HCT116 (cell line): ENCODE measurements at regions not wholly inside any gene's neighbourhood (a gene's known extent, or its start where the extent isn't known, plus 50 kb on each side); places are given as distances from the start of the nearest gene placed in this dataset.

Source experiments
- ATAC-seq: fragments of 200-7000 bp; cut with Tn5 transposase; 2 replicates; pipeline ENCODE4 v1.9.1; 2020; ENCODE audit warnings: mild to moderate bottlenecking, moderate library complexity
- BruUV-seq: library from RNA; stranded (reverse); fragments of 400-500 nt; replicated peaks from 2 replicates; lab custom pipeline; 2021; lab: Mats Ljungman, UMichigan
- CTCF ChIA-PET: fragments of 300-600 bp; sonication (Branson Sonifier 250); formaldehyde crosslinking; loops from one replicate; lab custom pipeline; 2021; ENCODE audit warnings: antibody characterized with exemption; lab: Charles Lee
- POLR2A ChIA-PET: fragments of 300-600, 350-600 bp; sonication (Branson Sonifier 250); formaldehyde crosslinking; loops from one replicate; lab custom pipeline; 2021; ENCODE audit warnings: antibody characterized with exemption; lab: Charles Lee
- RAD21 ChIA-PET, 2 experiments: fragments of 300-600 bp; sonication (Branson Sonifier 250); formaldehyde crosslinking; loops; one replicate each; lab custom pipeline; 2023; ENCODE audit warnings: low total read pairs in 2 of 2; ENCODE audit not compliant: uncharacterized antibody in 2 of 2, unreplicated experiment in 2 of 2, low non-redundant PET in 1 of 2; lab: Charles Lee
- DNase-seq: peaks from one replicate; pipeline ENCODE4 v3.0.0-alpha.2; 2010; ENCODE audit warnings: low read depth, low spot score
- H2AFZ ChIP-seq: fragments of 200-600 bp; shearing (Covaris generic), sonication (generic); 2 replicates; pipeline ENCODE4 v1.6.1; 2017; ENCODE audit warnings: low read depth, mixed run types, mixed read lengths, antibody characterized with exemption, low read length; ENCODE audit not compliant: poor library complexity, severe bottlenecking
- H3K27ac ChIP-seq: 2 replicates; pipeline ENCODE4 v1.5.1; 2012; ENCODE audit warnings: low read depth, low read length
- H3K27me3 ChIP-seq: fragments of 200-600 bp; sonication (generic); 2 replicates; pipeline ENCODE4 v1.6.1; 2016; ENCODE audit warnings: mixed run types, low read length, mixed read lengths; ENCODE audit not compliant: insufficient read depth
- H3K36me3 ChIP-seq, 2 experiments: fragments of 200-500 bp in 1 of 2; fragments of 200-600 bp in 1 of 2; sonication (Bioruptor generic) in 1 of 2; sonication (generic) in 1 of 2; 2 replicates each; pipeline versions ENCODE4 v1.5.1 to v1.6.1; 2014 to 2016; ENCODE audit warnings: low read length in 2 of 2, inconsistent platforms in 1 of 2, mixed read lengths in 1 of 2, mixed run types in 1 of 2; ENCODE audit not compliant: insufficient read depth in 2 of 2, control insufficient read depth in 1 of 2
- H3K4me1 ChIP-seq, 2 experiments: fragments of 200-600 bp in 1 of 2; sonication (generic) in 1 of 2; 2 replicates each; pipeline versions ENCODE4 v1.5.1 to v1.6.1; 2012 to 2017; ENCODE audit warnings: low read length in 2 of 2, inconsistent platforms in 1 of 2, mild to moderate bottlenecking in 1 of 2, mixed read lengths in 1 of 2, mixed run types in 1 of 2, moderate library complexity in 1 of 2; ENCODE audit not compliant: insufficient read depth in 2 of 2, control insufficient read depth in 1 of 2
- H3K4me2 ChIP-seq: fragments of 200-600 bp; sonication (generic); 2 replicates; pipeline ENCODE4 v1.6.1; 2017; ENCODE audit warnings: mixed run types, low read length, mixed read lengths
- H3K4me3 ChIP-seq, 2 experiments: fragments of 200-600 bp in 1 of 2; sonication (generic) in 1 of 2; replicated peaks in 1 of 2; 2 replicates each; pipeline ENCODE4 v1.5.1; 2011 to 2016; ENCODE audit warnings: low read length in 2 of 2, control low read depth in 1 of 2, low read depth in 1 of 2, mild to moderate bottlenecking in 1 of 2, mixed read lengths in 1 of 2, mixed run types in 1 of 2
- H3K79me2 ChIP-seq: fragments of 200-600 bp; sonication (generic); 2 replicates; pipeline ENCODE4 v1.6.1; 2017; ENCODE audit warnings: mild to moderate bottlenecking, mixed run types, low read length, moderate library complexity, mixed read lengths; ENCODE audit not compliant: insufficient read depth
- H3K9ac ChIP-seq: fragments of 200-600 bp; sonication (generic); 2 replicates; pipeline ENCODE4 v1.6.1; 2016; ENCODE audit warnings: low read length, mixed read lengths
- H3K9me2 ChIP-seq: fragments of 200-600 bp; sonication (generic), shearing (Covaris generic); 2 replicates; pipeline ENCODE4 v1.6.1; 2017; ENCODE audit warnings: mixed run types, mild to moderate bottlenecking, moderate library complexity; ENCODE audit not compliant: insufficient read depth
- H3K9me3 ChIP-seq, 2 experiments: fragments of 200-500 bp in 1 of 2; fragments of 200-600 bp in 1 of 2; sonication (Bioruptor generic) in 1 of 2; sonication (generic) in 1 of 2; 2 replicates each; pipeline ENCODE4 v1.6.1; 2014 to 2017; ENCODE audit warnings: low read length in 2 of 2, mixed read lengths in 2 of 2, inconsistent platforms in 1 of 2, low read depth in 1 of 2, mild to moderate bottlenecking in 1 of 2, mixed run types in 1 of 2, moderate library complexity in 1 of 2; ENCODE audit not compliant: control insufficient read depth in 1 of 2, insufficient read depth in 1 of 2
- H4K20me1 ChIP-seq: fragments of 200-600 bp; sonication (generic), shearing (Covaris generic); 2 replicates; pipeline ENCODE4 v1.6.1; 2017; ENCODE audit warnings: mixed run types, mild to moderate bottlenecking, moderate library complexity; ENCODE audit not compliant: insufficient read depth
- ATF3 ChIP-seq: IDR thresholded peaks from 2 replicates; pipeline ENCODE4 v1.6.1; 2012
- CEBPB ChIP-seq: IDR thresholded peaks from 2 replicates; pipeline ENCODE4 v1.6.1; 2012; ENCODE audit warnings: low read depth
- EGR1 ChIP-seq: IDR thresholded peaks from 2 replicates; pipeline ENCODE4 v1.6.1; 2012; ENCODE audit warnings: low read depth
- POLR2A ChIP-seq: IDR thresholded peaks from 2 replicates; pipeline ENCODE4 v1.7.0; 2011; ENCODE audit warnings: borderline replicate concordance; ENCODE audit not compliant: insufficient read depth, insufficient read length; ENCODE audit errors: extremely low read depth
- RAD21 ChIP-seq: IDR thresholded peaks from 2 replicates; pipeline ENCODE4 v1.6.1; 2012; ENCODE audit warnings: low read depth, mild to moderate bottlenecking
- SRF ChIP-seq: IDR thresholded peaks from 2 replicates; pipeline ENCODE4 v1.6.1; 2012; ENCODE audit warnings: low read depth
- YY1 ChIP-seq: IDR thresholded peaks from 2 replicates; pipeline ENCODE4 v1.6.1; 2011; ENCODE audit warnings: low read length, low read depth, moderate library complexity, mild to moderate bottlenecking; ENCODE audit not compliant: insufficient replicate concordance; ENCODE audit errors: extremely low read depth
- ZFX ChIP-seq: fragments of 450-650 bp; IDR thresholded peaks from 2 replicates; pipeline ENCODE4 v1.6.1; 2017
- intact Hi-C: fragments of 100-400 bp; cut with micrococcal nuclease; formaldehyde crosslinking; loops from 2 replicates; pipeline ENCODE4 v1.10.0; 2022

GRCh38 chr2:188884046-188884445 lies 90.1 kb upstream of the COL3A1 start:
- Histone ChIP-seq H3K9ac (no peak overlapping the region), H3K36me3 (no peaks in the 10 kb centered on the region), H3K9me2 (no peaks in the 10 kb centered on the region), H3K27ac (no peak overlapping the region), H4K20me1 (no peaks in the 10 kb centered on the region), H2AFZ (peak overlapping the region; percentile 57), H3K4me1 (no peaks in the 10 kb centered on the region), H3K9me3 (no peaks in the 10 kb centered on the region), H3K27me3 (no peaks in the 10 kb centered on the region), H3K4me3 (no peak overlapping the region), H3K79me2 (no peaks in the 10 kb centered on the region)
- RAD21 ChIA-PET: no interaction called here
- intact Hi-C loops: no loop called here
- no TSS peak for BruUV-seq
- no peak for ATAC-seq
- CTCF ChIA-PET: no interaction called here
- TF ChIP-seq ATF3 (no peak), YY1 (no peak), SRF (no peak), RAD21 (no peak)
- TF ChIP-seq, all 23 proteins: peak for 0
- H3K4me2 ChIP-seq: no peak overlapping the region
- no peak for DNase-seq
- POLR2A ChIA-PET: no interaction called here

- ChIA-PET RAD21 (no interaction called here), POLR2A (no interaction called here), CTCF (no interaction called here)
- H4K20me1 ChIP-seq: no peaks in the 10 kb centered on the region
- no peaks in the 10 kb centered on the region for H3K27me3 ChIP-seq
- no peaks in the 10 kb centered on the region for H3K4me1 ChIP-seq
- H3K4me3 ChIP-seq: no peak overlapping the region
- DNase-seq (no peak), ATAC-seq (no peak)
- TF ChIP-seq RAD21 (no peak), EGR1 (no peak), ZFX (no peak), CEBPB (peak; percentile 47; the same call in 1 of the 2 replicates), POLR2A (no peak)
- H3K9ac ChIP-seq: no peak overlapping the region
- no TSS peak for BruUV-seq
- H3K79me2 ChIP-seq: no peaks in the 10 kb centered on the region
- no peaks in the 10 kb centered on the region for H3K36me3 ChIP-seq
- intact Hi-C loops: no loop called here
- no peak overlapping the region for H2AFZ ChIP-seq
- H3K27ac ChIP-seq: no peak overlapping the region
- no peak overlapping the region for H3K4me2 ChIP-seq
- H3K9me2 ChIP-seq: no peaks in the 10 kb centered on the region
- H3K9me3 ChIP-seq: no peaks in the 10 kb centered on the region
Observed at GRCh38 chr2:188884517-188884916, 89.7 kb upstream of the COL3A1 start.
